Esophagus muscularis mucosa (tissue), 4 donors: ENCODE measurements at regions not wholly inside any gene's neighbourhood (a gene's known extent, or its start where the extent isn't known, plus 50 kb on each side); places are given as distances from the start of the nearest gene placed in this dataset.

Experiments
- DNase-seq: peaks from one replicate; pipeline ENCODE4 v3.0.0-alpha.2; 2017; ENCODE audit errors: extremely low spot score
- H3K27ac ChIP-seq, 4 donors: fragments of 200-600 bp; sonication (generic); replicated peaks in 1 of 4; 1 replicate in 3 of 4; 2 replicates in 1 of 4; pipeline ENCODE4 v1.5.1; 2016 to 2019; ENCODE audit warnings: mild to moderate bottlenecking in 1 of 4
- H3K27me3 ChIP-seq, 4 donors: fragments of 200-600 bp; sonication (generic); one replicate each; pipeline versions ENCODE4 v1.5.1 to v1.6.0; 2016 to 2019
- H3K36me3 ChIP-seq, 4 donors: fragments of 200-600 bp; sonication (generic); one replicate each; pipeline ENCODE4 v1.5.1; 2016 to 2019
- H3K4me1 ChIP-seq, 4 donors: fragments of 200-600 bp; sonication (generic); one replicate each; pipeline ENCODE4 v1.5.1; 2016 to 2019
- H3K4me3 ChIP-seq, 4 donors: fragments of 200-600 bp; sonication (generic); 1 replicate in 2 of 4; 2 replicates in 2 of 4; pipeline ENCODE4 v1.5.1; 2016 to 2019; ENCODE audit warnings: mild to moderate bottlenecking in 4 of 4, moderate library complexity in 1 of 4
- H3K9me3 ChIP-seq, 4 donors: fragments of 200-600 bp; sonication (generic); 1 replicate in 3 of 4; 2 replicates in 1 of 4; pipeline ENCODE4 v1.5.1; 2016 to 2019
- CTCF ChIP-seq, 3 experiments: fragments of 200-600 bp in 2 of 3; fragments of 450-650 bp in 1 of 3; sonication (generic) in 2 of 3; IDR thresholded peaks; one replicate each; pipeline ENCODE4 v1.5.1; 2017 to 2019; ENCODE audit warnings: antibody characterized with exemption in 3 of 3, mild to moderate bottlenecking in 2 of 3, moderate library complexity in 1 of 3
- EP300 ChIP-seq: sonication (generic); formaldehyde crosslinking; IDR thresholded peaks from one replicate; pipeline ENCODE4 v1.6.1; 2017; ENCODE audit warnings: antibody characterized with exemption
- POLR2A ChIP-seq: fragments of 450-650 bp; IDR thresholded peaks from one replicate; pipeline ENCODE4 v1.6.1; 2017; ENCODE audit warnings: antibody characterized with exemption, moderate library complexity, mild to moderate bottlenecking, low read depth
- POLR2AphosphoS5 ChIP-seq, 2 donors: sonication (generic); formaldehyde crosslinking; IDR thresholded peaks; one replicate each; pipeline ENCODE4 v1.6.1; 2017; ENCODE audit warnings: antibody characterized with exemption in 2 of 2
- WGBS: methylation state at CpG from one replicate; pipeline ENCODE4 v1.1.5; 2018; 5-methylcytosine and 5-hydroxymethylcytosine counted together
- intact Hi-C: fragments of 100-400 bp; cut with DNase I; formaldehyde crosslinking; loops from one replicate; pipeline ENCODE4 v1.15.1; 2023

GRCh38 chr15:39282663-39283208, 298.1 kb upstream of the THBS1 start:
- H3K9me3 ChIP-seq: peaks cover 0 to 4% (median 0%) of the 10 kb centered on the region in 4 donors
- DNase-seq: no peak
- TF ChIP-seq POLR2AphosphoS5 (IDR thresholded peaks at IDR 0.05) (no peak), EP300 (no peak), CTCF (IDR thresholded peaks at IDR 0.05) (no peak), POLR2A (no peak)
- peaks cover 0 to 29% (median 15%) of the 10 kb centered on the region in 4 donors for H3K4me1 ChIP-seq
- intact Hi-C loops: no loop called here
- 93% methylated on average over 4 of the region's 4 CpGs for WGBS
- no peak overlapping the region for H3K4me3 ChIP-seq
- no peaks in the 10 kb centered on the region for H3K27me3 ChIP-seq
- H3K27ac ChIP-seq: no peak overlapping the region
- no peaks in the 10 kb centered on the region for H3K36me3 ChIP-seq

- intact Hi-C loops: no loop called here
- TF ChIP-seq EP300: no peak
- no peak for TF ChIP-seq POLR2A
- TF ChIP-seq POLR2AphosphoS5 (IDR thresholded peaks at IDR 0.05): no peak
- no peak for TF ChIP-seq CTCF (IDR thresholded peaks at IDR 0.05)
- H3K27ac ChIP-seq: no peak overlapping the region
These were observed 297.3 kb upstream of the THBS1 start for GRCh38 chr15:39283531-39283930.

DNA sequence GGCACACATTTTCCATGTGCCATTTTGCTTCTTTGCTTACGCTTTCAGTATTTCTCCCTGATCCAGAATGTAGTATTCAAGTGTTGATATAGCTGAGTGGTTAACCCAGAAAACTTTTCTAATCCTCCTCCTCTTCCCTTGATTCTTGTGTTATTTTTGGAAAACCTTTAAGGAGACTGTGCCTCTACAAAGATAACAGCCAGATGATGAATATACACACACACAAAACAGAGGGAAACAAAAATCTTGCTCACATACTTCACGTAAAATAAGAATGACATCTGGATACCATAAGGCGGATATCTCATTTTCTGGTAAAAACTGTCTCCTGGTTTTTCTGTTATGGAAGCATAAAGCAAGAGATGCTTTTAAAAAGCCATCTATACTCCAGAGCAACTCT, 295.8 kb upstream of the THBS1 start:
- Histone ChIP-seq H3K4me1 (peaks cover 0 to 34% (median 17%) of the 10 kb centered on the region in 4 donors), H3K4me3 (no peak overlapping the region), H3K27ac (no peak overlapping the region), H3K36me3 (no peaks in the 10 kb centered on the region), H3K9me3 (peaks cover 0 to 4% (median 0%) of the 10 kb centered on the region in 4 donors), H3K27me3 (no peaks in the 10 kb centered on the region)
- TF ChIP-seq POLR2A: no peak
- no peak for TF ChIP-seq CTCF (IDR thresholded peaks at IDR 0.05)
- no peak for TF ChIP-seq EP300
- TF ChIP-seq POLR2AphosphoS5 (IDR thresholded peaks at IDR 0.05): no peak
- intact Hi-C loops: no loop called here
- WGBS: 73% methylated on average over 3 of the region's 3 CpGs
- no peak for DNase-seq

More at GRCh38 chr15:39283531-39283930, 297.3 kb upstream of the THBS1 start:
- Histone ChIP-seq H3K9me3 (peaks cover 0 to 4% (median 0%) of the 10 kb centered on the region in 4 donors), H3K36me3 (no peaks in the 10 kb centered on the region), H3K4me1 (peaks cover 0 to 29% (median 15%) of the 10 kb centered on the region in 4 donors), H3K27me3 (no peaks in the 10 kb centered on the region), H3K4me3 (no peak overlapping the region)
- DNase-seq: no peak

DNA sequence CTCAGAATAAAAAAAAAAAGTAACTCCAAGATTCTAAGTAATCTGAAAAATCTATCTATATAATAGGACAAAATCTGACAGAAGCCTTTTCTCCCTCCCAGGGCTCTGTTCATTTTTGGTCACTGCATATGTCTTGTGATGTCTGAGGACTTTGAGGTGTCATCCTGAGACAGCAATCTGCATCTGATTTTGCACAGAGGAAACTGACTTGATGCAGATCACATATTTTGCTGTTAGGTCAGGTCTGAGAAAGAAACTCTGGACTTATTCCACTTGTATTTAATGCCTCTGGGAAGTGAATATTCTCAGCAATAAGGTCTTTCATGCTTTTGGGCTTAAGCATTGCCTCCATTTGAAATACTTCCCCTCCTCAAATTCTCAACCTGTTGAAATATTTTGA, 295.2 kb upstream of the THBS1 start:
- H3K4me3 ChIP-seq: no peak overlapping the region
- peaks cover 0 to 34% (median 17%) of the 10 kb centered on the region in 4 donors for H3K4me1 ChIP-seq
- no peak overlapping the region for H3K27ac ChIP-seq
- H3K36me3 ChIP-seq: no peaks in the 10 kb centered on the region
- no peaks in the 10 kb centered on the region for H3K27me3 ChIP-seq
- H3K9me3 ChIP-seq: peaks cover 0 to 4% (median 0%) of the 10 kb centered on the region in 4 donors
- no peak for TF ChIP-seq CTCF (IDR thresholded peaks at IDR 0.05)
- TF ChIP-seq POLR2A: no peak
- TF ChIP-seq EP300: no peak
- no peak for TF ChIP-seq POLR2AphosphoS5 (IDR thresholded peaks at IDR 0.05)
- no peak for DNase-seq
- intact Hi-C loops: no loop called here

DNA sequence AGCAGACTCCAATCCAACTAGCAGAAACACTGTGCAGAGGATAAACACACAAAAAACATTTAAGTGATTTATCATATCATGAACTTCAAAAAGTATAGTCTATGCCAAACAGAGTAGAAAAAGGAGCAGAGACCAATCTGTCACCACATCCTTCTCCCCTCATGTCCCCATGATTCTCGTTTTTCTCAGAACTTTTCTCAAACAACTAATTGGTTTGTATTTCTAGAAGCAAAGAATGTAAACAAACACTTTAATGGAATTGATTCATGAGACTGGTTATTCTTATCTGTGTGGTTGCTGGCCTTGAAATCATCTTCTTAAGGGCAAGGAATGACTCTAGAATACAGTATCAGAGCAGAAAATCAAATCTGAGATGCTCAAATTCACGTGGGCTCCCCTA, 294.2 kb upstream of the THBS1 start:
- H3K9me3 ChIP-seq: peaks cover 0 to 4% (median 0%) of the 10 kb centered on the region in 4 donors
- intact Hi-C loops: no loop called here
- no peak overlapping the region for H3K4me3 ChIP-seq
- 40% methylated on average over 2 of the region's 2 CpGs for WGBS
- no peaks in the 10 kb centered on the region for H3K36me3 ChIP-seq
- no peaks in the 10 kb centered on the region for H3K27me3 ChIP-seq
- peaks cover 0 to 34% (median 17%) of the 10 kb centered on the region in 4 donors for H3K4me1 ChIP-seq
- no peak for TF ChIP-seq CTCF (IDR thresholded peaks at IDR 0.05)
- TF ChIP-seq EP300: no peak
- TF ChIP-seq POLR2A: no peak
- H3K27ac ChIP-seq: no peak overlapping the region
- no peak for DNase-seq
